ENCODE measurements at regions not wholly inside any gene's neighbourhood (a gene's known extent, or its start where the extent isn't known, plus 50 kb on each side); places are given as distances from the start of the nearest gene placed in this dataset.
"Not testable (repeated sequence)": the region's sequence is repeated elsewhere in the genome, so short reads cannot be mapped to it uniquely, and the experiment has no call there.

GRCh38 chr5:17415321-17415758 is 82.7 kb upstream of the TAF11L2 start:
- H3K4me3 ChIP-seq (ENCODE audit: low read depth, low read length), result no peak overlapping the region
- no peak overlapping the region for H3K27ac ChIP-seq (ENCODE audit: low read depth, low read length)
- no peaks in the 10 kb centered on the region for H3K9me3 ChIP-seq (ENCODE audit: control insufficient read depth, insufficient read depth, low read depth, low read length)

GRCh38 chr5:17416374-17416773 is 81.7 kb upstream of the TAF11L2 start:
- H3K27me3 ChIP-seq (ENCODE audit: control insufficient read depth, insufficient read depth, low read length); H3K36me3 ChIP-seq (ENCODE audit: control insufficient read depth, insufficient read depth, low read length); H3K9me3 ChIP-seq (ENCODE audit: control insufficient read depth, insufficient read depth, low read depth, low read length); H3K9ac ChIP-seq (ENCODE audit: low read length); H3K4me3 ChIP-seq (ENCODE audit: low read depth, low read length); H3K27ac ChIP-seq (ENCODE audit: low read depth, low read length): not testable (repeated sequence)
- H3K4me1 ChIP-seq (ENCODE audit: control insufficient read depth, insufficient read depth, low read length), result peaks cover 25% of the 10 kb centered on the region

More at GRCh38 chr5:17415321-17415758, 82.7 kb upstream of the TAF11L2 start:
- H3K4me1 ChIP-seq (ENCODE audit: control insufficient read depth, insufficient read depth, low read length), result peaks cover 25% of the 10 kb centered on the region
- no peaks in the 10 kb centered on the region for H3K27me3 ChIP-seq (ENCODE audit: control insufficient read depth, insufficient read depth, low read length)
- H3K9ac ChIP-seq (ENCODE audit: low read length), result no peak overlapping the region
- H3K36me3 ChIP-seq (ENCODE audit: control insufficient read depth, insufficient read depth, low read length), result no peaks in the 10 kb centered on the region

- Histone ChIP-seq H3K4me1 (ENCODE audit: control insufficient read depth, insufficient read depth, low read length) (peaks cover 8% of the 10 kb centered on the region; the same call in 1 of the 2 replicates), H3K27me3 (ENCODE audit: control insufficient read depth, insufficient read depth, low read length) (no peaks in the 10 kb centered on the region), H3K4me3 (ENCODE audit: low read depth, low read length) (no peak overlapping the region), H3K9me3 (ENCODE audit: control insufficient read depth, insufficient read depth, low read depth, low read length) (no peaks in the 10 kb centered on the region), H3K27ac (ENCODE audit: low read depth, low read length) (no peak overlapping the region), H3K36me3 (ENCODE audit: control insufficient read depth, insufficient read depth, low read length) (no peaks in the 10 kb centered on the region), H3K9ac (ENCODE audit: low read length) (no peak overlapping the region)
These were observed 73.4 kb upstream of the TAF11L2 start for GRCh38 chr5:17424674-17425073.

DNA sequence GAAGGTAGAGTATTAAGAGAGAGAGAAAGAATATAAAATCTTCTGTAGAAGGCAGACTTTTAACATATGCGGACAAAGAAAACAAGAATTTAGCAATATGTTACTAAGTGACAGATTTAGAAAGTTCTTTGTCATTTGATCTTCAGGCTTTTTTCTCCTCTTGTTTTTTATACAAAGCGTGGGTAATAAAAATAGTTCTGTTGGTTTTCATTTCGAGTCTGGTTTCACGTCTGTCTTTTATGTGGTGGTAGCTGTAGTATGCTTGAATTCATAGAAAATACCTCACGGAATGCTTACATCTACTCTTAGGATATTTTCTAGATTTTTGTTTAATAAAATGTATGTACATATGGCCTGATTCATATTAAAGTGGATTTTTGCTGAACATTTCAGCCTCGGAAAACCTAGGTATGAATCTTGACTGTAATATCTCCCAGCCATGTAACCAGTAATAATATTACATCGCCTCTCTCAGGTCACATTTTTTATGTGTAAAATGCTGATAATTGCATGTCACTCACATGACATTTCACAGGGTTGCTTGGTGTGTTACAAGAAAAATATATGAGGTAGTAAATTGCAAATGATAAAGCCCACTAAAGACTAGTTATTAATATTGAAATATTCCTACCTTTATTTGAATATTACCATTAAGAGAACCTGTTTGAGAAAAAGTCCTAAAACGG is 72.5 kb upstream of the TAF11L2 start:
- H3K27me3 ChIP-seq (ENCODE audit: control insufficient read depth, insufficient read depth, low read length), result no peaks in the 10 kb centered on the region
- no peak overlapping the region for H3K4me3 ChIP-seq (ENCODE audit: low read depth, low read length)
- H3K9ac ChIP-seq (ENCODE audit: low read length), result no peak overlapping the region
- H3K9me3 ChIP-seq (ENCODE audit: control insufficient read depth, insufficient read depth, low read depth, low read length), result no peaks in the 10 kb centered on the region
- H3K4me1 ChIP-seq (ENCODE audit: control insufficient read depth, insufficient read depth, low read length), result peaks cover 13% of the 10 kb centered on the region
- H3K36me3 ChIP-seq (ENCODE audit: control insufficient read depth, insufficient read depth, low read length), result no peaks in the 10 kb centered on the region
- no peak overlapping the region for H3K27ac ChIP-seq (ENCODE audit: low read depth, low read length)

DNA sequence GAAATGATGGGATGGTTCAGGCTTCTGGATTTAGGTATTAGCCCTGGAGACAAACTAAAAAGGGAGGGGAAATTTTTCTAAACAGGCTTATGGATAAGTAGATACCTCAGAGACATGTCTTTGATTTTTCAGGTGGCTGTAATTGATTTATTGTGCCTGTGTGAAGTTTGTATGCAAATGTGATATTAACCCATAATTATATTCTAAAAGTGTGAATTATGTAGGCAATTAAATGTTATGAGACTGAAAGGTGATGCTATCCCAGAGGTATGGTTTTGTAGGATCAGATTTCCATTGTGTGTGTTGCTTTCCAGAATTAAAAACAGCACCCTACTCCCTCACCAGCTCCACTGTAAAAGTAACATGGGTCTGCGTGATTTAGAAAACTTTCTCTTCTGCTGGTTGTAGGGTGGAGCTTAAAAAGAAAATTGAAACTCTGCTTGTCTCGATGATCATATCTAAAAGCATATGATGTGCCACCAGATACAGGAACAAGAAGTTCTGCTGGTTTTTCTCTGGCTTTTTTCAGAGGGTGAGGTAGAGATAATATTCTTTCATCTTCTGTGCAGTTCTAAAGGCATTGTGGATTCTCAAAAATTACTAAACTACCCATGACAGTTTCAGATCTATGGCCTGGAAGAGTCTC is 71.8 kb upstream of the TAF11L2 start:
- H3K9me3 ChIP-seq (ENCODE audit: control insufficient read depth, insufficient read depth, low read depth, low read length), result no peaks in the 10 kb centered on the region
- H3K36me3 ChIP-seq (ENCODE audit: control insufficient read depth, insufficient read depth, low read length), result no peaks in the 10 kb centered on the region
- H3K4me3 ChIP-seq (ENCODE audit: low read depth, low read length), result no peak overlapping the region
- H3K4me1 ChIP-seq (ENCODE audit: control insufficient read depth, insufficient read depth, low read length), result peaks cover 13% of the 10 kb centered on the region
- no peak overlapping the region for H3K9ac ChIP-seq (ENCODE audit: low read length)
- H3K27ac ChIP-seq (ENCODE audit: low read depth, low read length), result no peak overlapping the region
- no peaks in the 10 kb centered on the region for H3K27me3 ChIP-seq (ENCODE audit: control insufficient read depth, insufficient read depth, low read length)

GRCh38 chr5:17428176-17428800 is 69.7 kb upstream of the TAF11L2 start:
- no peak overlapping the region for H3K4me3 ChIP-seq (ENCODE audit: low read depth, low read length)
- no peak overlapping the region for H3K27ac ChIP-seq (ENCODE audit: low read depth, low read length)
- H3K36me3 ChIP-seq (ENCODE audit: control insufficient read depth, insufficient read depth, low read length), result no peaks in the 10 kb centered on the region
- no peaks in the 10 kb centered on the region for H3K27me3 ChIP-seq (ENCODE audit: control insufficient read depth, insufficient read depth, low read length)
- H3K9me3 ChIP-seq (ENCODE audit: control insufficient read depth, insufficient read depth, low read depth, low read length), result no peaks in the 10 kb centered on the region
- H3K9ac ChIP-seq (ENCODE audit: low read length), result no peak overlapping the region
- H3K4me1 ChIP-seq (ENCODE audit: control insufficient read depth, insufficient read depth, low read length), result peaks cover 13% of the 10 kb centered on the region

- H3K4me3 ChIP-seq (ENCODE audit: low read depth, low read length), result no peak overlapping the region
These were observed 68.7 kb upstream of the TAF11L2 start for GRCh38 chr5:17429353-17429752.

DNA sequence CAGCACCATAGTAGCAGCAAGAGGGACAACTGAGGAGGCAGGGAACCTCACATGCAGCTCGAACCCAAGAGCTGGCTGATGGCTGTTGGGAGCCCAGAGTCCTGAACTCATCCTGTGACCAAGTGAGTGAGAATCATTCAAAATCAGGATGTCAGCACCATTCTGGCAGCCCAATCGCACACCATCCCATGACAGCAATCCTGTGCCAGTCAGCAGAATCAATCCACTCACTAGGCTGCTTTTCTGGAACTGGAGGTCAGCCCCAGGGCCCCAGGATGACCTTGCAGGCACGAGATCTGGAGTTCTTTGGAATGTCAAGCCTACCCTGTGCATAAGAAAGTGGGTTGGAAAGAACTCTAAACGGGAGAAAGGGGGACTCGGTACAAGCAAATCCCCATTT is 67.8 kb upstream of the TAF11L2 start:
- Histone ChIP-seq H3K9ac (ENCODE audit: low read length) (no peak overlapping the region), H3K27ac (ENCODE audit: low read depth, low read length) (no peak overlapping the region), H3K36me3 (ENCODE audit: control insufficient read depth, insufficient read depth, low read length) (no peaks in the 10 kb centered on the region), H3K27me3 (ENCODE audit: control insufficient read depth, insufficient read depth, low read length) (no peaks in the 10 kb centered on the region), H3K9me3 (ENCODE audit: control insufficient read depth, insufficient read depth, low read depth, low read length) (no peaks in the 10 kb centered on the region), H3K4me1 (ENCODE audit: control insufficient read depth, insufficient read depth, low read length) (peaks cover 13% of the 10 kb centered on the region), H3K4me3 (ENCODE audit: low read depth, low read length) (no peak overlapping the region)

More at GRCh38 chr5:17429353-17429752, 68.7 kb upstream of the TAF11L2 start:
- no peak overlapping the region for H3K9ac ChIP-seq (ENCODE audit: low read length)
- no peaks in the 10 kb centered on the region for H3K27me3 ChIP-seq (ENCODE audit: control insufficient read depth, insufficient read depth, low read length)
- H3K9me3 ChIP-seq (ENCODE audit: control insufficient read depth, insufficient read depth, low read depth, low read length), result no peaks in the 10 kb centered on the region
- no peak overlapping the region for H3K27ac ChIP-seq (ENCODE audit: low read depth, low read length)
- H3K36me3 ChIP-seq (ENCODE audit: control insufficient read depth, insufficient read depth, low read length), result no peaks in the 10 kb centered on the region
- H3K4me1 ChIP-seq (ENCODE audit: control insufficient read depth, insufficient read depth, low read length), result peaks cover 13% of the 10 kb centered on the region

GRCh38 chr5:17431272-17432050 is 66.6 kb upstream of the TAF11L2 start:
- Histone ChIP-seq H3K9me3 (ENCODE audit: control insufficient read depth, insufficient read depth, low read depth, low read length) (no peaks in the 10 kb centered on the region), H3K4me3 (ENCODE audit: low read depth, low read length) (no peak overlapping the region), H3K9ac (ENCODE audit: low read length) (no peak overlapping the region), H3K27ac (ENCODE audit: low read depth, low read length) (no peak overlapping the region), H3K4me1 (ENCODE audit: control insufficient read depth, insufficient read depth, low read length) (peaks cover 13% of the 10 kb centered on the region), H3K27me3 (ENCODE audit: control insufficient read depth, insufficient read depth, low read length) (no peaks in the 10 kb centered on the region), H3K36me3 (ENCODE audit: control insufficient read depth, insufficient read depth, low read length) (no peaks in the 10 kb centered on the region)

DNA sequence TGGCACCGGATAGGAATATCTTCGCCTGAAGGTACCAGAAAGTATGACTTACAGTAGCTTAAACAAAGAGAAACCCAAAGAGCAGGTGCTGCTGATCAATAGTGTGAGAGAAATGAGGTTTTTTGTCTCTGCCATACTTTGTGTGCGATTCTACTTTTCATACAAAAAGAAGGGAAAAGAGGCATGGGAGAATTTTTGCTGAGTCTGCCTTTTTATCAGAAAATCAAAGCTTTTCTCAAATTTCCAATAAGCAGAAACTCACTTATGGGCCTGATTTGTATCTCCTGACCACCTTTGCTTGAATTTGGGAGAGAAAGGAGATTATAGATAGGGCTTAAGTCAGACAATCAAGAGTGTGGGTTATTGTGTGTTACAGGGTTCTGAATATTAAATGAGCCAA is 65.5 kb upstream of the TAF11L2 start:
- no peak overlapping the region for H3K4me3 ChIP-seq (ENCODE audit: low read depth, low read length)
- H3K4me1 ChIP-seq (ENCODE audit: control insufficient read depth, insufficient read depth, low read length), result peaks cover 13% of the 10 kb centered on the region
- no peak overlapping the region for H3K9ac ChIP-seq (ENCODE audit: low read length)
- H3K9me3 ChIP-seq (ENCODE audit: control insufficient read depth, insufficient read depth, low read depth, low read length), result no peaks in the 10 kb centered on the region
- no peaks in the 10 kb centered on the region for H3K27me3 ChIP-seq (ENCODE audit: control insufficient read depth, insufficient read depth, low read length)
- no peak overlapping the region for H3K27ac ChIP-seq (ENCODE audit: low read depth, low read length)
- H3K36me3 ChIP-seq (ENCODE audit: control insufficient read depth, insufficient read depth, low read length), result no peaks in the 10 kb centered on the region

All from HUES6 (cell line).